Activated T-cell treated with anti-CD3 and anti-CD28 coated beads for 1 hour (primary cell): ENCODE measurements at regions not wholly inside any gene's neighbourhood (a gene's known extent, or its start where the extent isn't known, plus 50 kb on each side); places are given as distances from the start of the nearest gene placed in this dataset.

ENCODE experiments used
- DNase-seq: peaks from one replicate; pipeline ENCODE4 v3.0.0-alpha.2; 2020; ENCODE audit warnings: low read depth

DNA sequence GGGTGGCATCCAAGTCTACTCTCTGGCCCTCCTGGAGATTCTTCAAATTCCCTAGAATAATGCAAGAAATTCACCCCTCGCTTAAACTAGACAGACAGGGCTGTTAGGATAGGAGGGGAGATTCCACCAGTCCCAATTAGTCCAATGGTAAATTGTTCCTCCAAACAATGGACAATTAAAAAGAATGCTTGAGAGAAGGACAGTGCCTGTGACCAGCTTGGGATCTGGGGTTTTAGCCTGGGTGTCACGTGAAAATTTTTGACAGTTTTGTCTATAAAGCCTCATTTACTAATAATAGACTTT, 177.7 kb upstream of the RAB4A start:
- DNase-seq, result no peak

DNA sequence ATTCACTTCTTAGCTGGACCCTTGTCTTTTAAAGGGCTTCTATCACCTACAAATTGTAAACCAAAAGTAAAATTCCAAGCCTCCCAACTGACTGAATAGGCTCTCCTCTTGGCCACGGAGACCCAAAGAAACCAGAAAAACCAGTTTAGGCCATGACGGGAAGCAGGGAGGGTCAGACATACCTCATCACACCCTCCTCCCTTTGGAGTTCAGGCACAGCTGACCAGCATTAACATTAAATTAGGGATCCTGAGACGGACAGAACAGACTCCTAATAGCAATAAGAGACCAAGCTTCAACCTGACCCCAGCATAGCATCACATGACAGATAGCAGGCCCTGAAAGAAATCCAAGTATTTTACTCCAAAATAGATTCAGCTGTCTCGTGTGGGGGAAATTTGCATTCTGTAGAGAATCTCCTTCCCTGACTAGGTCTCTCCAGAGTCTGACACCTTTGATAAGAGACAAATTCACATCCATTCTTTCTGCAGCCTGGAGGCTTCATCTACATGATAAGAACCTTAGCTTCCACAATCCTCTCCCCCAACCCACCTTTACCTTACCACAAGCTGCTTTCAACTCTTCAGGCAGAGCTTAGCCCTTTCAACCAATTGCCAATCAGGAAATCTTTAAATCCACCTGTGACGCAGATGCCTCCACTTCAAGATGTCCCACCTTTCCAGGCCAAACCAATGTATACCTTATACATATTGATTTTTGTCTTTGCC, 177.1 kb upstream of the RAB4A start:
- DNase-seq, result no peak

GRCh38 chr1:229094476-229095311, 176.2 kb upstream of the RAB4A start:
- no peak for DNase-seq

DNA sequence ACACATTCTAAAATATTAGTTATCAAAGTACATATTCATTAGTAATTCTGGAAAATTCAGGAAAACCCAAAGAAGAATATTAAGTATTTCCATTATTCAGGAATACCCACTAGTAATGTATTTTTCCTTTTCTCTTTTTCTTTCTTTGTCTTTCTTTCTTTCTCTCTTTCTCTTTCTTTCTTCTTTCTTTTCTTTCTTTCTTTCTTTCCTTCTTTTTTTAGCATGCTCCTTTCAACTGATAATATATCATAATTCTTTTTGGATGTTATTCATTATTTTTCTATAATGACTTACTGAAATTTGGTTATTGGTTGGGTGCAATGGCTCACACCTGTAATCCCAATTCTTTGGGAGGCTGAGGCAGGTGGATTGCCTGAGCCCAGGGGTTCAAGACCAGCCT, 175.6 kb upstream of the RAB4A start:
- DNase-seq, result no peak

GRCh38 chr1:229097356-229097755, 173.6 kb upstream of the RAB4A start:
- DNase-seq, result no peak

GRCh38 chr1:229098361-229098760, 172.6 kb upstream of the RAB4A start:
- DNase-seq, result no peak

- DNase-seq, result no peak
These were observed 171.9 kb upstream of the RAB4A start for GRCh38 chr1:229098903-229099578.

DNA sequence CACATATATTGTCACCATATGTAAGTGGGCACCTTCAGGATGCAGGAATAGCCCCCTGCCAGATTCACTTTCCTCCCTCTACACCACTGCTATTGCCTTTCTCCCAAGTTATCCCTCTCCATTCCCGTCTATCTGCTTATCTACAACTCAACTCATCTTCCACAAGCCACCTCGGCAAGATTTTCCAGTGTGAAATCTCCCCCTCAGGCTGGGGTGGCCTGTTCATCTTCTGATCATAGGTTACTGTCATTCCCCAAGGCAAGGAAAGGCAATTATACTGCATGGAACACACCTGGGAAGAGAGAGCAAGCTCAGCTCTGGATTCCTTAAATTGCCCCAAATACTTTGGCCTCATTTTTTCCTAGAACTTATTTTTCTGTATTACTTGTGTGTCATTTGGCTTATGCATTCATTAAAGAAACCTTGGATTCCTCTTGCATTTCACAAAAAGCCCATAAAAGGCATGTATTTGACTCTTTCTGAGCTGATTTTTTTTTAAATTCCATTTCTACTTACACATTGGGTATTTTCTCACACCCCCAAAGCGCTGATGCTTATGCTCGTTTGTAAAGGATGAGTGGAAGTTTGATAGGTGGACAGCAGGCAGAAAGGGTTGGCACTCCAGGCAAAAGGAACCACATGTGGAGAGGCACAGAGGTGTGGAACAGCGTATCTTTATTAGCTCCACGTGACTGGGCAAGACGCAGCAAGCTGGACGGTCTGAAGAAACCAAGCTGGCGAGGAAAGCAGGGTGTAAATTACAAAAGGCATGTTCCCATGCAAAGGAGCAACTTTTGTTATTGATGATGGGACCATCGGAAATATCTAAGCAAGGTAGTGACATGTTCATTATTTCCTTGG, 169.7 kb upstream of the RAB4A start:
- no peak for DNase-seq

GRCh38 chr1:229102741-229103391, 168.0 kb upstream of the RAB4A start:
- DNase-seq, result no peak

DNA sequence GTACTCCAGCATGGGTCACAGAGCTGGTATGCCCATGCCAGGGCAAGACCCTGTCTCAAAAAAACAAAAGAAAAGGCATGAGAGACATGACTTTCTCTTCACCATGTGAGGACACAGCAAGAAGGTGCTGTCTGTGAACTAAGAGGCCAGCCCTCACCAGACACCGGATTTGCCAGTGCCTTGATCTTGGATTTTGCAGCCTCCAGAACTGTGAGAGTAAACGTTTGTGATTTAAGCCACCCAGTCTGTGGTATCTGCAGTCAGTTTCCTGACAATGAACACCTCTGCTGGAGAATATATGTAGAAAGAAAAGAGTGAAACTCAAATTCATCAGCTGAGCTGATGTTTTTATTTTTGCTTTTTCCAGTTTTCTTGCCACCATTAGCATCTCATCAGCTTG, 166.3 kb upstream of the RAB4A start:
- no peak for DNase-seq

DNA sequence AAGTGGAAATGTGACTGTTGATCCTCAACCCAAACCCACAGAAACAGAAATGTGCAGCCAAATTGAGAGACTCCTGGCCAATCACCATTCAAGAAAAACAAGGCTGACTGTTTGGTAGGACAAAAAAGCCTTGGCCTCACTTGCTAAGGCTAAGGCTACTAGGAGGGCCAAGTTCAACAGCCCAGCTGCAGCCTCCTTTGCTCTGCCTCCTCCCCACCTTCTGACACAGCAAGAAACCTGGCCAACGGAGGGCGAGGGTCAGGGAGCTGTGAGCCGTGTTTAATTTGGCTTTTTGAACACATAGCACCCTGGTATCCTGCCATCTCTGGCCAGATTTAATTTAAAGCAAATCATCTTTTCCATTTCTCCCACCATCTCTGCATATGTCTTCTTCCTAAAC, 165.8 kb upstream of the RAB4A start:
- no peak for DNase-seq

- DNase-seq, result no peak
These were observed 164.9 kb upstream of the RAB4A start for GRCh38 chr1:229105822-229106525.

DNA sequence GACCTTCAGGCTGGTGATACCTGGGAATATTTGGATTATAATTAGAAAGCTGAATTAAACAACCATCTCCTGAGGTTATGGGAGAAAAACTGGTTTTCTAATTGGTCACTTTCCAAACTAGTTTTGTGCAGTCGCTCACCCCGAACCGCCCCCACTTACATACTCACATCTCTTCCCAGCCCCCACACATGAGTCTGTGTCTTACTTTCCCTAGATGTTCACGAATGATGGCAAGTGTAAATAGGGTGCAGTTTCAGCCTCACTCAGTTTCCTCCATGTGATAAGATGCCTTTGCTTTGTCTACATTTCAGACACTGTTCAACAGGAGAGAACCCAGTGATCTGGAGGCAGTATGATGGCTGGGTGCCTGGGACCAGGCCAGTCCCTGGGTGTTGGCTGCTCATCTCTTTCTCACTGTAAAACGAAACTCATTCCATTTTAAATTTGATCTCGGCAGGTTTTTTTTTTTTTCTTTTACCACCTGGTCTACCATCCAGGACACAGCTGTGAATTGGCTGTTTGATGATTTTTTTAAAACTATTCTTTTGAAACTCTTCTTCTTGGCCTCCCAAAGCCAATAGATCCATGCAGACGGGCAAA, 164.3 kb upstream of the RAB4A start:
- DNase-seq, result no peak

GRCh38 chr1:229107304-229107815, 163.6 kb upstream of the RAB4A start:
- no peak for DNase-seq

- no peak for DNase-seq
These were observed 162.9 kb upstream of the RAB4A start for GRCh38 chr1:229107972-229108371.

- no peak for DNase-seq
These were observed 162.2 kb upstream of the RAB4A start for GRCh38 chr1:229108598-229109201.

- DNase-seq, result no peak
These were observed 161.6 kb upstream of the RAB4A start for GRCh38 chr1:229109320-229109761.

GRCh38 chr1:229110986-229111385, 159.9 kb upstream of the RAB4A start:
- no peak for DNase-seq

- DNase-seq, result no peak
These were observed 159.1 kb upstream of the RAB4A start for GRCh38 chr1:229111703-229112319.
